Fibroblast of lung (primary cell): ENCODE measurements at regions not wholly inside any gene's neighbourhood (a gene's known extent, or its start where the extent isn't known, plus 50 kb on each side); places are given as distances from the start of the nearest gene placed in this dataset.

Source experiments
- CTCF ChIP-seq, 2 donors: IDR thresholded peaks in 1 of 2; conservative IDR thresholded peaks in 1 of 2; 1 replicate in 1 of 2; 2 replicates in 1 of 2; pipeline ENCODE4 v1.5.1; 2011 to 2012; ENCODE audit warnings: low read length in 2 of 2, control low read depth in 1 of 2, inconsistent platforms in 1 of 2, low read depth in 1 of 2, mild to moderate bottlenecking in 1 of 2
- EZH2 ChIP-seq: IDR thresholded peaks from 2 replicates; pipeline ENCODE4 v1.5.1; 2012; ENCODE audit warnings: low read length, control low read depth, mild to moderate bottlenecking; ENCODE audit errors: missing control alignments

- TF ChIP-seq CTCF (conservative IDR thresholded peaks at IDR 0.05 in 1 of 2, IDR thresholded peaks at IDR 0.05 in 1 of 2; ENCODE audit: low read depth in 1 of 2, low read length in 2 of 2) (no peak), EZH2 (no peak)
Measured at GRCh38 chr2:89842180-89842908, 1150.9 kb downstream of the RPIA start.
